Ectodermal cell (in vitro differentiated cells): ENCODE measurements at regions not wholly inside any gene's neighbourhood (a gene's known extent, or its start where the extent isn't known, plus 50 kb on each side); places are given as distances from the start of the nearest gene placed in this dataset.

Source experiments
- H3K27ac ChIP-seq: 2 replicates; pipeline ENCODE4 v1.7.0; 2013; ENCODE audit warnings: mild to moderate bottlenecking, low read depth, low read length; ENCODE audit not compliant: insufficient read depth, poor library complexity, severe bottlenecking
- H3K27me3 ChIP-seq: 2 replicates; pipeline ENCODE4 v1.7.0; 2013; ENCODE audit warnings: mild to moderate bottlenecking, low read length; ENCODE audit not compliant: insufficient read depth, control insufficient read depth, poor library complexity, severe bottlenecking
- H3K36me3 ChIP-seq: one replicate; pipeline ENCODE4 v1.7.0; 2013; ENCODE audit warnings: low read length; ENCODE audit not compliant: control insufficient read depth, insufficient read depth
- H3K4me1 ChIP-seq: one replicate; pipeline ENCODE4 v1.7.0; 2013; ENCODE audit warnings: low read length; ENCODE audit not compliant: control insufficient read depth, insufficient read depth
- H3K4me3 ChIP-seq: 2 replicates; pipeline ENCODE4 v1.7.0; 2013; ENCODE audit warnings: low read depth, low read length, control low read depth; ENCODE audit not compliant: insufficient read depth
- H3K9me3 ChIP-seq: 2 replicates; pipeline ENCODE4 v1.7.0; 2013; ENCODE audit warnings: mild to moderate bottlenecking, low read length, moderate library complexity; ENCODE audit not compliant: control insufficient read depth
- WGBS, 2 experiments: methylation state at CpG; one replicate each; pipeline ENCODE4 v1.1.7; 2013; ENCODE audit warnings: missing lambda C conversion rate in 2 of 2; 5-methylcytosine and 5-hydroxymethylcytosine counted together

DNA sequence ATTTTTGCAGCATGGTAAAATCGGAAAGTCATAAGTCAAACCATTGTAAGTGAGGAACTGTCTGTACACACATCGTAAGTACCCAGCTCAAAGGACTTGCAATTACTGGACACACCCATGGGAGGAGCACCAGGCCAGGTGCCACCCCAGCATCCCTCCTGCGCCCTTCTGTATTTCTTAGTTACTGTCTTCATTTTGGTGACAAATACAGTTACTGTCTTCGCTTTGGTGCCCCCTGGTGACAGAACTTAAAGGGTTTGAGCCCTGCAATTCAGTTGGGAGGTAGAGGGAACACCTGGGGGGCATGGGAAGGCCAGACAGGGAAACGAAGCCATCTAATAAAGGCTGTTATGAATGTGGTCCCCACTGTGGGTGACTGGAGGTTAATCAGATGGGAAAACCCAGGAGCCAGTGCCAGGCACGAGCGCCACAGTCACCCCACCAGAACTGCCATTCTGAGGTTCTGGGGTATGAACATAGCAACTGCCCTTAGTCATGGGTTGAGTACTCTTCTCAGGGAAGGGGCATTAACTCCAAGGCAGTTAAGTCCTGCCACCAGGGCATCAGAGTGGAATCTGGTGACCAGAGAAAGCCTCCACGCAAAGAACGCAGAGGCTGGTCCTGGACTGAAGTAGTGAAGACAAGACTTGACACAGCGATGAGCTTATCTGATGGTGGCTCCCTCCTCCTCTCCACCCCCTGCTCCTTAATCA is 612.9 kb downstream of the PTPRU start:
- Histone ChIP-seq H3K36me3 (no peaks in the 10 kb centered on the region), H3K4me3 (no peak overlapping the region), H3K27ac (no peak overlapping the region), H3K27me3 (no peaks in the 10 kb centered on the region), H3K4me1 (no peaks in the 10 kb centered on the region), H3K9me3 (no peaks in the 10 kb centered on the region)
- WGBS, 2 experiments = 68 to 74% methylated on average over 10 of the region's 10 CpGs

DNA sequence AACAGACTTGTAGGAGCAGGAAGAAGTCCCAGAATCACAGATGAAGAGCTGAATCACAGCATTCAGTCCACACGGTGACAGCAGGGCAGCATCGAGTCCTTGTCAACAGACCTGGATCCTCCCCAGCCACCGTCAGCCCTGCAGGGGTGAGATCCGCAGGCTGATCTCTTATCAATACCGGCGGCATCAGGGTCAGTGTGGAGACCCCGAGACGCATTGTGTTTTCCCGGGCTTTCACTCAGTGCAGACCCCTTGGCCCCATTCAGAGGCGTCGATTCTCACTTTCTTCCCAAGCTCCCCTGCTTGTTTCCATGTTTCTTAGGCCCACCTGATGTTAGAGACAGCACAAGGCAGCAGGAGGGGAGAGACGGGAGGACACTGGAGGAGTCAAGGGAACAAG is 609.6 kb downstream of the PTPRU start:
- Histone ChIP-seq H3K27me3 (no peaks in the 10 kb centered on the region), H3K4me1 (no peaks in the 10 kb centered on the region), H3K36me3 (no peaks in the 10 kb centered on the region), H3K27ac (no peak overlapping the region), H3K4me3 (no peak overlapping the region), H3K9me3 (peaks cover 4% of the 10 kb centered on the region)
- 79 to 85% methylated on average over 12 of the region's 12 CpGs for WGBS, 2 experiments

- Histone ChIP-seq H3K27me3 (no peaks in the 10 kb centered on the region), H3K9me3 (peaks cover 4% of the 10 kb centered on the region), H3K36me3 (no peaks in the 10 kb centered on the region), H3K27ac (no peak overlapping the region), H3K4me3 (no peak overlapping the region), H3K4me1 (no peaks in the 10 kb centered on the region)
- 78 to 86% methylated on average over 1 of the region's 1 CpG for WGBS, 2 experiments
Observed at GRCh38 chr1:29842130-29842529, 605.8 kb downstream of the PTPRU start.

GRCh38 chr1:29839726-29840125 is 603.4 kb downstream of the PTPRU start:
- H3K4me1 ChIP-seq = no peaks in the 10 kb centered on the region
- H3K27me3 ChIP-seq = no peaks in the 10 kb centered on the region
- no peaks in the 10 kb centered on the region for H3K36me3 ChIP-seq
- H3K27ac ChIP-seq = no peak overlapping the region
- H3K4me3 ChIP-seq = no peak overlapping the region
- WGBS, 2 experiments = 87 to 93% methylated on average over 4 of the region's 4 CpGs
- H3K9me3 ChIP-seq = peaks cover 4% of the 10 kb centered on the region

DNA sequence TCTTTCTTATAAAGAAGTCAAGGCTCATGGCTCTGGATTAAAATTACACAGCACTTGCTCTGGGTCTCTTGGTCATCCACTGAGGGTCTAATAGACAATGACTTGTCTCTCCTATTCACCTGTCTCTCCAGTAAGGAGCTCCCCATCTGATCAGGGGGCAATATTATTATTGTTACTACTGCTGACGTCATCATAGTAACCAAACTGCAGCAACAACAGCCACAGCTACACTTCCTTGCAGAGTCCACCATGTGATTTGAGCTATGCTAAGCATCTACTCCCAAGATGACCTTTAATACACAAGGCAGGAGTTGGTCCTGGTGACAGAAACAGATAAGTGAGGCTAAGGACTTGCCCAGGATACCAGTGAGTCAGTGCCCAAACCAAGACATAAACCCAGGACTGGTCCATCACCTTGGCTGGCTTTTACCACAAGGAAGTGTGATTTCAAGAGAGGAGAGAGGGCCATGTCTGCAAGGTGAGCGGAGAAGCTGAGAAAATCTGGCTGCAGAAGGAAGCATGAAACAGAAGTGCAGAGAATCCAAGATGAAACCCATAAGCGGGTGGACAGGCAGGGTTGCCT is 602.5 kb downstream of the PTPRU start:
- Histone ChIP-seq H3K36me3 (no peaks in the 10 kb centered on the region), H3K4me1 (no peaks in the 10 kb centered on the region), H3K27me3 (no peaks in the 10 kb centered on the region), H3K9me3 (peaks cover 4% of the 10 kb centered on the region), H3K4me3 (no peak overlapping the region), H3K27ac (no peak overlapping the region)
- 92 to 93% methylated on average over 3 of the region's 3 CpGs for WGBS, 2 experiments

- Histone ChIP-seq H3K4me1 (no peaks in the 10 kb centered on the region), H3K4me3 (no peak overlapping the region), H3K9me3 (peaks cover 4% of the 10 kb centered on the region), H3K36me3 (no peaks in the 10 kb centered on the region), H3K27ac (no peak overlapping the region), H3K27me3 (no peaks in the 10 kb centered on the region)
- WGBS, 2 experiments = 76 to 79% methylated on average over 12 of the region's 12 CpGs
Observed at GRCh38 chr1:29836651-29837646, 600.6 kb downstream of the PTPRU start.

- H3K4me1 ChIP-seq = no peaks in the 10 kb centered on the region
- H3K27ac ChIP-seq = no peak overlapping the region
- no peaks in the 10 kb centered on the region for H3K27me3 ChIP-seq
- 89 to 90% methylated on average over 8 of the region's 8 CpGs for WGBS, 2 experiments
- no peaks in the 10 kb centered on the region for H3K9me3 ChIP-seq
- H3K36me3 ChIP-seq = no peaks in the 10 kb centered on the region
- no peak overlapping the region for H3K4me3 ChIP-seq
Observed at GRCh38 chr1:29835874-29836273, 599.6 kb downstream of the PTPRU start.

- Histone ChIP-seq H3K9me3 (no peaks in the 10 kb centered on the region), H3K27me3 (no peaks in the 10 kb centered on the region), H3K4me3 (no peak overlapping the region), H3K4me1 (no peaks in the 10 kb centered on the region), H3K27ac (no peak overlapping the region), H3K36me3 (no peaks in the 10 kb centered on the region)
- 89 to 94% methylated on average over 4 of the region's 4 CpGs for WGBS, 2 experiments
Observed at GRCh38 chr1:29835406-29835805, 599.1 kb downstream of the PTPRU start.

GRCh38 chr1:29833581-29833980 is 597.3 kb downstream of the PTPRU start:
- Histone ChIP-seq H3K36me3 (no peaks in the 10 kb centered on the region), H3K4me1 (no peaks in the 10 kb centered on the region), H3K4me3 (no peak overlapping the region), H3K27me3 (no peaks in the 10 kb centered on the region), H3K27ac (no peak overlapping the region), H3K9me3 (no peaks in the 10 kb centered on the region)
- WGBS, 2 experiments = 94% methylated on average over 6 of the region's 6 CpGs

DNA sequence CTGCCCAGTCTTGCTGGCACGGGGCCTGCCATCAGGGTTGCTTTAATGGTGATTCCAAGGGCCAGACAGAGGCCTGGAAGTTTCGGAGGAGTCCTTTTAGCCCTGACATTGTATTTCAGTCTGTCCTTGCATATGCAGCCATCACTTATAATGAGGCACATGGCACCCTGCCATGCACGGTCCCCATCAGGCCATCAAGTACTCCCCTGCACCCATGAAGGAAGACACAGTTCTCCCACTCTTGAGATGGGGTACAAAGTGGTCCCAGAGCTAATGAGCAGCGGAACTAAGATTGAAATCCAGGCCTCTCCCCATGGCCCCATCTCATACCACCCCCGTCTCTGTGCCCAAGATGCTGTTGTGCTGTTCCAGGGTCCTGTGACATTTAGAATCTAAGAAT is 596.6 kb downstream of the PTPRU start:
- H3K4me3 ChIP-seq = no peak overlapping the region
- H3K4me1 ChIP-seq = no peaks in the 10 kb centered on the region
- no peaks in the 10 kb centered on the region for H3K9me3 ChIP-seq
- no peaks in the 10 kb centered on the region for H3K27me3 ChIP-seq
- WGBS, 2 experiments = 91 to 92% methylated on average over 5 of the region's 5 CpGs
- H3K27ac ChIP-seq = no peak overlapping the region
- H3K36me3 ChIP-seq = no peaks in the 10 kb centered on the region
